Trophoblast cell (in vitro differentiated cells and primary cell): ENCODE measurements at regions not wholly inside any gene's neighbourhood (a gene's known extent, or its start where the extent isn't known, plus 50 kb on each side); places are given as distances from the start of the nearest gene placed in this dataset.

Experiments used
- DNase-seq, 2 donors: peaks; one replicate each; pipeline ENCODE4 v3.0.0-alpha.2; 2016
- H2AFZ ChIP-seq: 2 replicates; pipeline ENCODE4 v1.6.1; 2013; ENCODE audit warnings: low read length, moderate library complexity, mild to moderate bottlenecking; ENCODE audit not compliant: insufficient read depth, poor library complexity
- H2AK5ac ChIP-seq: 2 replicates; pipeline ENCODE4 v1.6.1; 2013; ENCODE audit warnings: mild to moderate bottlenecking, low read length
- H2BK120ac ChIP-seq: 2 replicates; pipeline ENCODE4 v1.6.1; 2013; ENCODE audit warnings: low read length, mild to moderate bottlenecking, moderate library complexity; ENCODE audit not compliant: insufficient read depth, poor library complexity
- H2BK12ac ChIP-seq: 2 replicates; pipeline ENCODE4 v1.6.1; 2013; ENCODE audit warnings: mild to moderate bottlenecking, low read length, moderate library complexity
- H2BK5ac ChIP-seq: 2 replicates; pipeline ENCODE4 v1.6.1; 2013; ENCODE audit warnings: low read length, low read depth, moderate library complexity, mild to moderate bottlenecking; ENCODE audit not compliant: poor library complexity
- H3K14ac ChIP-seq: 2 replicates; pipeline ENCODE4 v1.6.1; 2013; ENCODE audit warnings: mild to moderate bottlenecking, low read length
- H3K18ac ChIP-seq: 2 replicates; pipeline ENCODE4 v1.6.1; 2013; ENCODE audit warnings: mild to moderate bottlenecking, low read length
- H3K23ac ChIP-seq: 2 replicates; pipeline ENCODE4 v1.6.1; 2013; ENCODE audit warnings: low read length
- H3K27ac ChIP-seq: 2 replicates; pipeline ENCODE4 v1.5.1; 2013; ENCODE audit warnings: low read depth, mild to moderate bottlenecking, inconsistent platforms, low read length, moderate library complexity
- H3K27me3 ChIP-seq: 2 replicates; pipeline ENCODE4 v1.6.1; 2013; ENCODE audit warnings: inconsistent platforms, mild to moderate bottlenecking, low read length, moderate library complexity; ENCODE audit not compliant: insufficient read depth
- H3K36me3 ChIP-seq, 2 experiments: 1 replicate in 1 of 2; 2 replicates in 1 of 2; pipeline ENCODE4 v1.6.1; 2013; ENCODE audit warnings: low read length in 2 of 2, mild to moderate bottlenecking in 2 of 2, moderate library complexity in 1 of 2; ENCODE audit not compliant: insufficient read depth in 2 of 2, control insufficient read depth in 1 of 2
- H3K4ac ChIP-seq: 2 replicates; pipeline ENCODE4 v1.6.1; 2013; ENCODE audit warnings: low read depth, mild to moderate bottlenecking, low read length, moderate library complexity
- H3K4me1 ChIP-seq, 2 experiments: 1 replicate in 1 of 2; 2 replicates in 1 of 2; pipeline ENCODE4 v1.6.1; 2013; ENCODE audit warnings: low read length in 2 of 2, mild to moderate bottlenecking in 2 of 2, moderate library complexity in 1 of 2; ENCODE audit not compliant: insufficient read depth in 2 of 2, control insufficient read depth in 1 of 2
- H3K4me2 ChIP-seq: 2 replicates; pipeline ENCODE4 v1.6.1; 2013; ENCODE audit warnings: inconsistent platforms, mild to moderate bottlenecking, low read length, moderate library complexity
- H3K4me3 ChIP-seq: 2 replicates; pipeline ENCODE4 v1.5.1; 2013; ENCODE audit warnings: mild to moderate bottlenecking, low read depth, low read length, inconsistent platforms
- H3K79me1 ChIP-seq: one replicate; pipeline ENCODE4 v1.6.1; 2013; ENCODE audit warnings: low read length
- H3K79me2 ChIP-seq: 2 replicates; pipeline ENCODE4 v1.6.1; 2013; ENCODE audit warnings: low read length, mild to moderate bottlenecking; ENCODE audit not compliant: control insufficient read depth, insufficient read depth, poor library complexity
- H3K9ac ChIP-seq: 2 replicates; pipeline ENCODE4 v1.6.1; 2013; ENCODE audit warnings: mild to moderate bottlenecking, low read length
- H3K9me3 ChIP-seq: 2 replicates; pipeline ENCODE4 v1.6.1; 2013; ENCODE audit warnings: low read depth, mild to moderate bottlenecking, control low read depth, inconsistent platforms, low read length; ENCODE audit not compliant: insufficient read depth
- H4K12ac ChIP-seq: 2 replicates; pipeline ENCODE4 v1.6.1; 2013; ENCODE audit warnings: low read depth, mild to moderate bottlenecking, low read length, moderate library complexity
- H4K8ac ChIP-seq: 2 replicates; pipeline ENCODE4 v1.6.1; 2013; ENCODE audit warnings: low read depth, mild to moderate bottlenecking, low read length, moderate library complexity
- H4K91ac ChIP-seq: one replicate; pipeline ENCODE4 v1.6.1; 2013; ENCODE audit warnings: low read depth, mild to moderate bottlenecking, low read length, moderate library complexity
- WGBS: extraction: QIAGEN DNeasy Blood & Tissue Kit; methylation state at CpG from one replicate; pipeline ENCODE4 v1.1.7; 2013; ENCODE audit warnings: missing lambda C conversion rate; ENCODE audit not compliant: insufficient read length, insufficient coverage; ENCODE audit errors: extremely low coverage; 5-methylcytosine and 5-hydroxymethylcytosine counted together

GRCh38 chr17:77332034-77332971, 191.5 kb downstream of the SEC14L1 start:
- H2AFZ ChIP-seq: no peak overlapping the region
- H3K27ac ChIP-seq: no peak overlapping the region
- no peak overlapping the region for H4K12ac ChIP-seq
- no peaks in the 10 kb centered on the region for H3K27me3 ChIP-seq
- peaks cover 2% of the 10 kb centered on the region for H3K79me2 ChIP-seq
- peak; percentile 43 to 73 for DNase-seq
- no peak overlapping the region for H2BK12ac ChIP-seq
- no peaks in the 10 kb centered on the region for H3K9me3 ChIP-seq
- H4K8ac ChIP-seq: no peak overlapping the region
- peak overlapping the region; percentile 24 for H4K91ac ChIP-seq
- no peak overlapping the region for H3K4me3 ChIP-seq
- no CpG with 5 or more reads among the region's 13 CpGs for WGBS
- H3K36me3 ChIP-seq: no peaks in the 10 kb centered on the region
- peaks cover 2 to 8% of the 10 kb centered on the region in 2 experiments for H3K4me1 ChIP-seq
- H3K9ac ChIP-seq: no peak overlapping the region
- H3K4me2 ChIP-seq: no peak overlapping the region
- no peak overlapping the region for H2AK5ac ChIP-seq
- H3K4ac ChIP-seq: no peak overlapping the region
- no peak overlapping the region for H3K18ac ChIP-seq
- no peak overlapping the region for H2BK5ac ChIP-seq
- H3K23ac ChIP-seq: no peak overlapping the region
- H2BK120ac ChIP-seq: no peak overlapping the region
- no peak overlapping the region for H3K14ac ChIP-seq
- H3K79me1 ChIP-seq: peaks cover 2% of the 10 kb centered on the region

- peaks cover 2% of the 10 kb centered on the region for H3K79me1 ChIP-seq
- H3K23ac ChIP-seq: no peak overlapping the region
- H2AFZ ChIP-seq: no peak overlapping the region
- no peak overlapping the region for H4K12ac ChIP-seq
- H3K27ac ChIP-seq: peak overlapping the region; percentile 41
- no peak overlapping the region for H3K14ac ChIP-seq
- no peak overlapping the region for H2BK12ac ChIP-seq
- H3K9ac ChIP-seq: no peak overlapping the region
- no peaks in the 10 kb centered on the region for H3K27me3 ChIP-seq
- no peak overlapping the region for H4K8ac ChIP-seq
- no peak overlapping the region for H3K4me3 ChIP-seq
- H3K4ac ChIP-seq: no peak overlapping the region
- H3K36me3 ChIP-seq: no peaks in the 10 kb centered on the region
- no peak overlapping the region for H2BK120ac ChIP-seq
- H2AK5ac ChIP-seq: no peak overlapping the region
- WGBS: no CpG with 5 or more reads among the region's 7 CpGs
- no peak overlapping the region for H4K91ac ChIP-seq
- peak; percentile 33 to 59 for DNase-seq
- H3K79me2 ChIP-seq: peaks cover 2% of the 10 kb centered on the region
- H3K18ac ChIP-seq: no peak overlapping the region
- H2BK5ac ChIP-seq: no peak overlapping the region
- no peak overlapping the region for H3K4me2 ChIP-seq
- no peaks in the 10 kb centered on the region for H3K9me3 ChIP-seq
- peaks cover 2 to 8% of the 10 kb centered on the region in 2 experiments for H3K4me1 ChIP-seq
Measured at GRCh38 chr17:77332981-77333685, 192.4 kb downstream of the SEC14L1 start.

- Histone ChIP-seq H2AFZ (no peak overlapping the region), H3K9ac (no peak overlapping the region), H3K79me2 (no peaks in the 10 kb centered on the region), H3K14ac (no peak overlapping the region), H3K79me1 (no peaks in the 10 kb centered on the region), H4K91ac (no peak overlapping the region), H3K4me2 (no peak overlapping the region), H3K27ac (no peak overlapping the region), H3K23ac (no peak overlapping the region), H3K36me3 (no peaks in the 10 kb centered on the region), H2BK12ac (no peak overlapping the region), H2BK120ac (no peak overlapping the region), H2AK5ac (no peak overlapping the region), H3K4ac (no peak overlapping the region), H3K4me3 (no peak overlapping the region), H4K8ac (no peak overlapping the region), H4K12ac (no peak overlapping the region), H3K18ac (no peak overlapping the region), H3K27me3 (no peaks in the 10 kb centered on the region), H3K9me3 (no peaks in the 10 kb centered on the region), H3K4me1 (peaks cover 0 to 4% of the 10 kb centered on the region in 2 experiments), H2BK5ac (no peak overlapping the region)
- DNase-seq: no peak
- WGBS: no CpG with 5 or more reads among the region's 2 CpGs
Measured at GRCh38 chr17:77337150-77337549, 196.4 kb downstream of the SEC14L1 start.

GRCh38 chr17:77341069-77341541, 200.3 kb downstream of the SEC14L1 start:
- Histone ChIP-seq H2BK120ac (no peak overlapping the region), H3K79me2 (no peaks in the 10 kb centered on the region), H2BK12ac (no peak overlapping the region), H3K79me1 (no peaks in the 10 kb centered on the region), H4K91ac (no peak overlapping the region), H3K4me2 (no peak overlapping the region), H3K9me3 (no peaks in the 10 kb centered on the region), H3K27ac (no peak overlapping the region), H3K9ac (no peak overlapping the region), H4K8ac (no peak overlapping the region), H3K18ac (no peak overlapping the region), H4K12ac (no peak overlapping the region), H2BK5ac (no peak overlapping the region), H2AFZ (no peak overlapping the region), H2AK5ac (no peak overlapping the region), H3K14ac (no peak overlapping the region), H3K36me3 (no peaks in the 10 kb centered on the region), H3K4ac (no peak overlapping the region), H3K4me3 (no peak overlapping the region), H3K23ac (no peak overlapping the region), H3K4me1 (no peaks in the 10 kb centered on the region), H3K27me3 (no peaks in the 10 kb centered on the region)
- WGBS: no CpG with 5 or more reads among the region's 10 CpGs
- no peak for DNase-seq
